ENCODE measurements at regions not wholly inside any gene's neighbourhood (a gene's known extent, or its start where the extent isn't known, plus 50 kb on each side); places are given as distances from the start of the nearest gene placed in this dataset.

GRCh38 chr13:111598747-111599146, 278.3 kb downstream of the TEX29 start:
- no peaks in the 10 kb centered on the region for H3F3A ChIP-seq (replicated peaks; ENCODE audit: insufficient read depth)
- TF ChIP-seq USF1 (IDR thresholded peaks at IDR 0.05; ENCODE audit: borderline replicate concordance, low read depth) = no peak
- no peak for TF ChIP-seq PBX3 (IDR thresholded peaks at IDR 0.05)
- TF ChIP-seq CTCF (IDR thresholded peaks at IDR 0.05) = no peak
- TF ChIP-seq MXI1 (IDR thresholded peaks at IDR 0.05; ENCODE audit: low read depth, low read length) = no peak
- no peak for TF ChIP-seq NRF1 (IDR thresholded peaks at IDR 0.05; ENCODE audit: low read depth, low read length)
- no peak for TF ChIP-seq TAF1 (IDR thresholded peaks at IDR 0.05; ENCODE audit: borderline replicate concordance, low read depth, low read length)
- no peak for TF ChIP-seq RCOR1 (IDR thresholded peaks at IDR 0.05; ENCODE audit: low read length)
- no peak for TF ChIP-seq USF2 (IDR thresholded peaks at IDR 0.05; ENCODE audit: borderline replicate concordance, low read depth, low read length)
- TF ChIP-seq TCF12 (IDR thresholded peaks at IDR 0.05) = no peak
- no peak for TF ChIP-seq MAX (IDR thresholded peaks at IDR 0.05; ENCODE audit: low read depth)
- no peak for TF ChIP-seq GABPA (IDR thresholded peaks at IDR 0.05; ENCODE audit: low read depth)
- no peak for TF ChIP-seq NFIC (IDR thresholded peaks at IDR 0.05; ENCODE audit: borderline replicate concordance)
- TF ChIP-seq POLR2AphosphoS5 (IDR thresholded peaks at IDR 0.05; ENCODE audit: low read depth, low read length) = no peak
- TF ChIP-seq CHD2 (IDR thresholded peaks at IDR 0.05; ENCODE audit: low read length, partially characterized antibody) = no peak
- no peak for TF ChIP-seq MEF2A (IDR thresholded peaks at IDR 0.05; ENCODE audit: borderline replicate concordance, low read depth)
- no peak for TF ChIP-seq EP300 (IDR thresholded peaks at IDR 0.05; ENCODE audit: borderline replicate concordance in 1 of 2, low read depth in 1 of 2, low read length in 1 of 2)
- TF ChIP-seq ELF1 (IDR thresholded peaks at IDR 0.05) = no peak
- no peak for TF ChIP-seq GATA2 (CRISPR knock-in tag; IDR thresholded peaks at IDR 0.05)
- no peak for TF ChIP-seq TEAD4 (IDR thresholded peaks at IDR 0.05; ENCODE audit: borderline replicate concordance, insufficient read depth)
- H3K4me2 ChIP-seq = no peak overlapping the region
- no peaks in the 10 kb centered on the region for H3K9me2 ChIP-seq
- H3K36me3 ChIP-seq (replicated peaks in 1 of 2; ENCODE audit: control insufficient read depth in 1 of 2, insufficient read depth in 2 of 2, low read length in 1 of 2) = no peaks in the 10 kb centered on the region
- H3K4me3 ChIP-seq (ENCODE audit: low read depth in 2 of 2, low read length in 1 of 2) = no peak overlapping the region
- no peak overlapping the region for H3K27ac ChIP-seq (ENCODE audit: low read depth in 2 of 2, low read length in 1 of 2)
- no peaks in the 10 kb centered on the region for H4K20me1 ChIP-seq (ENCODE audit: insufficient read depth)
- H3K9me3 ChIP-seq = no peaks in the 10 kb centered on the region
- no peak for DNase-seq
- CTCF ChIA-PET = no interaction called here
- no peak overlapping the region for H3K9ac ChIP-seq
- POLR2A ChIA-PET = no interaction called here
- no peak overlapping the region for H2AFZ ChIP-seq (ENCODE audit: low read depth)
- H3K27me3 ChIP-seq (ENCODE audit: insufficient read depth) = no peaks in the 10 kb centered on the region
- 8% methylated on average over 6 of the region's 7 CpGs for WGBS (ENCODE audit: low lambda C conversion rate)
- no peaks in the 10 kb centered on the region for H3K4me1 ChIP-seq (ENCODE audit: control insufficient read depth in 1 of 2, insufficient read depth in 2 of 2, low read depth in 1 of 2, low read length in 1 of 2)
- H3K79me2 ChIP-seq (ENCODE audit: insufficient read depth) = no peaks in the 10 kb centered on the region

All from SK-N-SH (cell line).